ENCODE measurements at regions not wholly inside any gene's neighbourhood (a gene's known extent, or its start where the extent isn't known, plus 50 kb on each side); places are given as distances from the start of the nearest gene placed in this dataset.
A peak's percentile ranks its signal among the peaks of the same experiment; 100 is the strongest.

- DNase-seq (peak in 2 of 3 donors; percentile 8 to 22), ATAC-seq (ENCODE audit: insufficient read depth, low FRiP score) (no peak)
- Histone ChIP-seq H3K27me3 (ENCODE audit: control insufficient read depth in 3 of 3, insufficient read depth in 3 of 3, low read length in 2 of 3) (no peaks in the 10 kb centered on the region), H3K9me3 (ENCODE audit: control insufficient read depth in 4 of 4, insufficient read depth in 3 of 4, low read length in 3 of 4) (no peaks in the 10 kb centered on the region), H3K9ac (ENCODE audit: insufficient read depth in 1 of 2, low read length in 2 of 2) (no peak overlapping the region), H3K27ac (ENCODE audit: low read depth in 1 of 2, low read length in 1 of 2) (no peak overlapping the region), H3K4me1 (ENCODE audit: control insufficient read depth in 5 of 5, insufficient read depth in 5 of 5, low read length in 5 of 5) (no peaks in the 10 kb centered on the region), H3K36me3 (ENCODE audit: control insufficient read depth in 4 of 4, insufficient read depth in 4 of 4, low read length in 4 of 4) (no peaks in the 10 kb centered on the region), H3K4me3 (no peak overlapping the region)
- 78 to 87% methylated on average over 3 of the region's 3 CpGs for WGBS, 2 donors
- TF ChIP-seq CTCF (IDR thresholded peaks at IDR 0.05; ENCODE audit: control extremely low read depth, extremely low read depth), result no peak
Observed at GRCh38 chr2:122864728-122865127, 1109.3 kb downstream of the TSN start.

GRCh38 chr2:122866095-122866494 lies 1110.6 kb downstream of the TSN start:
- no peak overlapping the region for H3K27ac ChIP-seq (ENCODE audit: low read depth in 1 of 2, low read length in 1 of 2)
- no peaks in the 10 kb centered on the region for H3K4me1 ChIP-seq (ENCODE audit: control insufficient read depth in 5 of 5, insufficient read depth in 5 of 5, low read length in 5 of 5)
- ATAC-seq (ENCODE audit: insufficient read depth, low FRiP score) (no peak), DNase-seq (no peak)
- H3K27me3 ChIP-seq (ENCODE audit: control insufficient read depth in 3 of 3, insufficient read depth in 3 of 3, low read length in 2 of 3), result no peaks in the 10 kb centered on the region
- no peak overlapping the region for H3K9ac ChIP-seq (ENCODE audit: insufficient read depth in 1 of 2, low read length in 2 of 2)
- TF ChIP-seq CTCF (IDR thresholded peaks at IDR 0.05; ENCODE audit: control extremely low read depth, extremely low read depth), result no peak
- no peaks in the 10 kb centered on the region for H3K36me3 ChIP-seq (ENCODE audit: control insufficient read depth in 4 of 4, insufficient read depth in 4 of 4, low read length in 4 of 4)
- H3K4me3 ChIP-seq, result no peak overlapping the region
- H3K9me3 ChIP-seq (ENCODE audit: control insufficient read depth in 4 of 4, insufficient read depth in 3 of 4, low read length in 3 of 4), result no peaks in the 10 kb centered on the region

GRCh38 chr2:122867941-122868340 lies 1112.5 kb downstream of the TSN start:
- Histone ChIP-seq H3K27ac (ENCODE audit: low read depth in 1 of 2, low read length in 1 of 2) (no peak overlapping the region), H3K9me3 (ENCODE audit: control insufficient read depth in 4 of 4, insufficient read depth in 3 of 4, low read length in 3 of 4) (no peaks in the 10 kb centered on the region), H3K36me3 (ENCODE audit: control insufficient read depth in 4 of 4, insufficient read depth in 4 of 4, low read length in 4 of 4) (no peaks in the 10 kb centered on the region), H3K9ac (ENCODE audit: insufficient read depth in 1 of 2, low read length in 2 of 2) (no peak overlapping the region), H3K4me1 (ENCODE audit: control insufficient read depth in 5 of 5, insufficient read depth in 5 of 5, low read length in 5 of 5) (no peaks in the 10 kb centered on the region), H3K4me3 (no peak overlapping the region), H3K27me3 (ENCODE audit: control insufficient read depth in 3 of 3, insufficient read depth in 3 of 3, low read length in 2 of 3) (no peaks in the 10 kb centered on the region)
- TF ChIP-seq CTCF (IDR thresholded peaks at IDR 0.05; ENCODE audit: control extremely low read depth, extremely low read depth), result no peak
- ATAC-seq (ENCODE audit: insufficient read depth, low FRiP score) (no peak), DNase-seq (no peak)
- WGBS, 2 donors, result 71 to 79% methylated on average over 3 of the region's 3 CpGs

- Histone ChIP-seq H3K36me3 (ENCODE audit: control insufficient read depth in 4 of 4, insufficient read depth in 4 of 4, low read length in 4 of 4) (no peaks in the 10 kb centered on the region), H3K4me1 (ENCODE audit: control insufficient read depth in 5 of 5, insufficient read depth in 5 of 5, low read length in 5 of 5) (no peaks in the 10 kb centered on the region), H3K27ac (ENCODE audit: low read depth in 1 of 2, low read length in 1 of 2) (no peak overlapping the region), H3K4me3 (no peak overlapping the region), H3K27me3 (ENCODE audit: control insufficient read depth in 3 of 3, insufficient read depth in 3 of 3, low read length in 2 of 3) (no peaks in the 10 kb centered on the region), H3K9me3 (ENCODE audit: control insufficient read depth in 4 of 4, insufficient read depth in 3 of 4, low read length in 3 of 4) (no peaks in the 10 kb centered on the region), H3K9ac (ENCODE audit: insufficient read depth in 1 of 2, low read length in 2 of 2) (no peak overlapping the region)
- no peak for TF ChIP-seq CTCF (IDR thresholded peaks at IDR 0.05; ENCODE audit: control extremely low read depth, extremely low read depth)
- WGBS, 2 donors, result 89 to 90% methylated on average over 6 of the region's 6 CpGs
- no peak for DNase-seq
- no peak for ATAC-seq (ENCODE audit: insufficient read depth, low FRiP score)
Observed at GRCh38 chr2:122868646-122869275, 1113.3 kb downstream of the TSN start.
